Hepatocyte (in vitro differentiated cells): ENCODE measurements at regions not wholly inside any gene's neighbourhood (a gene's known extent, or its start where the extent isn't known, plus 50 kb on each side); places are given as distances from the start of the nearest gene placed in this dataset.

Experiments used
- EZH2 ChIP-seq: fragments of 200-600 bp; sonication (generic); IDR thresholded peaks from 2 replicates; pipeline ENCODE4 v1.6.1; 2016; ENCODE audit warnings: antibody characterized with exemption, mild to moderate bottlenecking, borderline replicate concordance
- TF ChIP-seq, protein P1 (sequence below): fragments of 200-600 bp; sonication (generic); IDR thresholded peaks from 2 replicates; pipeline ENCODE4 v1.5.1; 2016; ENCODE audit warnings: antibody characterized with exemption, mild to moderate bottlenecking; ENCODE audit not compliant: poor library complexity

DNA sequence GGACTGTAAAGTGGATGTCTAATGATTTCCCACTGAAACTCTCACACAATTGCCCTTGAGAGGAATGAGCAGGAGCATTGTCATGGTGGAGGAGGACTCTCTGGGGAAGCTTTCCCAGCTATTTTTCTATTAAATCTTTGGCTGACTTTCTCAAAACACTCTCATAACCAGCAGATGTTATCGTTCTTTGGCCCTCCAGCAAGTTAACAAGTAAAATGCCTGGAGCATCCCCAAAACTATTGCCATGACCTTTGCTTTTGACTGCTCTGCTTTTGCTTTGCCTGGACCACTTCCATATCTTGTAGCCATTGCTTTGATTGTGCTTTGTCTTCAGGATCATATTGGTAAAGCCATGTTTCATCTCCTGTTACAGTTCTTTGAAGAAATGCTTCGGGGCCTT, 120.2 kb upstream of the PDE5A start:
- TF ChIP-seq, protein P1, sequence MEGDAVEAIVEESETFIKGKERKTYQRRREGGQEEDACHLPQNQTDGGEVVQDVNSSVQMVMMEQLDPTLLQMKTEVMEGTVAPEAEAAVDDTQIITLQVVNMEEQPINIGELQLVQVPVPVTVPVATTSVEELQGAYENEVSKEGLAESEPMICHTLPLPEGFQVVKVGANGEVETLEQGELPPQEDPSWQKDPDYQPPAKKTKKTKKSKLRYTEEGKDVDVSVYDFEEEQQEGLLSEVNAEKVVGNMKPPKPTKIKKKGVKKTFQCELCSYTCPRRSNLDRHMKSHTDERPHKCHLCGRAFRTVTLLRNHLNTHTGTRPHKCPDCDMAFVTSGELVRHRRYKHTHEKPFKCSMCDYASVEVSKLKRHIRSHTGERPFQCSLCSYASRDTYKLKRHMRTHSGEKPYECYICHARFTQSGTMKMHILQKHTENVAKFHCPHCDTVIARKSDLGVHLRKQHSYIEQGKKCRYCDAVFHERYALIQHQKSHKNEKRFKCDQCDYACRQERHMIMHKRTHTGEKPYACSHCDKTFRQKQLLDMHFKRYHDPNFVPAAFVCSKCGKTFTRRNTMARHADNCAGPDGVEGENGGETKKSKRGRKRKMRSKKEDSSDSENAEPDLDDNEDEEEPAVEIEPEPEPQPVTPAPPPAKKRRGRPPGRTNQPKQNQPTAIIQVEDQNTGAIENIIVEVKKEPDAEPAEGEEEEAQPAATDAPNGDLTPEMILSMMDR = no peak
- TF ChIP-seq EZH2 = no peak
